ENCODE measurements at regions not wholly inside any gene's neighbourhood (a gene's known extent, or its start where the extent isn't known, plus 50 kb on each side); places are given as distances from the start of the nearest gene placed in this dataset.

DNA sequence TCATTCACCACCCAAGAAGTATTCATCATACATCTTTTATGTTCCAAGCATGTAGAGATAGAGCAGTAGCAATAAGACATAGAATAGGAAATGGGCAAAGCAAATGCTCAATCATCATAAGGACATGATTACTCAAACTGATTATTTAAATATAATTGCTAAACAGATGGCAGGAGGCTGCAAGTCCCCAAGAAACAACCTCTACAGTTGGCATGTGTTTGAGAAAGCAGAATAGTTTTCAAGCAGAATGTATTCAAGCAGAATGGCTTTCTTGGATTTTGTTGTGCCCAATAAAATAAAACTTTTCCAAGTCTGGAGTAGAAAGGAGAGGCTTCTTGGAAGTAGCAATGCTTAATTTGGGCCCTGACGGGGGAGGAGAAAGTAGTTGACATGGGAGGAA lies 86.5 kb upstream of the SYN3 start:
- H3K36me3 ChIP-seq (ENCODE audit: control insufficient read depth in 1 of 2, insufficient read depth in 2 of 2, low read length in 2 of 2): no peaks in the 10 kb centered on the region
- no peaks in the 10 kb centered on the region for H3K79me2 ChIP-seq (ENCODE audit: insufficient read depth, low read length)
- RAD21 ChIA-PET (ENCODE audit: low non-redundant PET in 1 of 2, low total read pairs in 2 of 2, uncharacterized antibody in 2 of 2, unreplicated experiment in 2 of 2): no interaction called here
- H3K4me1 ChIP-seq (ENCODE audit: control insufficient read depth in 1 of 2, insufficient read depth in 2 of 2, low read length in 2 of 2): no peaks in the 10 kb centered on the region
- no peak overlapping the region for H3K9ac ChIP-seq (ENCODE audit: low read length)
- no peak overlapping the region for H2AFZ ChIP-seq (ENCODE audit: low read depth, low read length, poor library complexity, severe bottlenecking)
- no peak for DNase-seq (ENCODE audit: low read depth, low spot score)
- ATAC-seq: no peak
- no peak overlapping the region for H3K27ac ChIP-seq (ENCODE audit: low read depth, low read length)
- intact Hi-C loops (cut with micrococcal nuclease): no loop called here
- POLR2A ChIA-PET: no interaction called here
- no peaks in the 10 kb centered on the region for H4K20me1 ChIP-seq (ENCODE audit: insufficient read depth)
- H3K9me3 ChIP-seq (ENCODE audit: control insufficient read depth in 1 of 2, insufficient read depth in 1 of 2, low read depth in 1 of 2, low read length in 2 of 2): peaks cover 0 to 14% of the 10 kb centered on the region in 2 experiments; a peak in 1 of 4 replicates
- no peaks in the 10 kb centered on the region for H3K27me3 ChIP-seq (ENCODE audit: insufficient read depth, low read length)
- BruUV-seq (replicated peaks): no TSS peak
- H3K4me2 ChIP-seq (ENCODE audit: low read length): no peak overlapping the region
- CTCF ChIA-PET: no interaction called here
- TF ChIP-seq SRF (IDR thresholded peaks at IDR 0.05; ENCODE audit: low read depth): no peak
- no peak for TF ChIP-seq ZFX (IDR thresholded peaks at IDR 0.05)
- no peak for TF ChIP-seq CEBPB (IDR thresholded peaks at IDR 0.05; ENCODE audit: low read depth)
- no peak for TF ChIP-seq CBX3 (IDR thresholded peaks at IDR 0.05; ENCODE audit: low read depth)
- TF ChIP-seq JUND (IDR thresholded peaks at IDR 0.05): no peak
- no peak for TF ChIP-seq YY1 (IDR thresholded peaks at IDR 0.05; ENCODE audit: extremely low read depth, insufficient replicate concordance, low read depth, low read length)
- TF ChIP-seq POLR2AphosphoS5 (IDR thresholded peaks at IDR 0.05; ENCODE audit: low read depth, low read length): no peak
- no peak for TF ChIP-seq FOSL1 (IDR thresholded peaks at IDR 0.05; ENCODE audit: low read depth)
- TF ChIP-seq ELF1 (IDR thresholded peaks at IDR 0.05; ENCODE audit: borderline replicate concordance, low read depth): no peak
- no peak for TF ChIP-seq TCF7L2 (IDR thresholded peaks at IDR 0.05; ENCODE audit: borderline replicate concordance, extremely low read depth, insufficient read depth, insufficient read length)
- H3K9me2 ChIP-seq (ENCODE audit: insufficient read depth): no peaks in the 10 kb centered on the region
- no peak overlapping the region for H3K4me3 ChIP-seq (replicated peaks in 1 of 2; ENCODE audit: low read depth in 1 of 2, low read length in 2 of 2)

DNA sequence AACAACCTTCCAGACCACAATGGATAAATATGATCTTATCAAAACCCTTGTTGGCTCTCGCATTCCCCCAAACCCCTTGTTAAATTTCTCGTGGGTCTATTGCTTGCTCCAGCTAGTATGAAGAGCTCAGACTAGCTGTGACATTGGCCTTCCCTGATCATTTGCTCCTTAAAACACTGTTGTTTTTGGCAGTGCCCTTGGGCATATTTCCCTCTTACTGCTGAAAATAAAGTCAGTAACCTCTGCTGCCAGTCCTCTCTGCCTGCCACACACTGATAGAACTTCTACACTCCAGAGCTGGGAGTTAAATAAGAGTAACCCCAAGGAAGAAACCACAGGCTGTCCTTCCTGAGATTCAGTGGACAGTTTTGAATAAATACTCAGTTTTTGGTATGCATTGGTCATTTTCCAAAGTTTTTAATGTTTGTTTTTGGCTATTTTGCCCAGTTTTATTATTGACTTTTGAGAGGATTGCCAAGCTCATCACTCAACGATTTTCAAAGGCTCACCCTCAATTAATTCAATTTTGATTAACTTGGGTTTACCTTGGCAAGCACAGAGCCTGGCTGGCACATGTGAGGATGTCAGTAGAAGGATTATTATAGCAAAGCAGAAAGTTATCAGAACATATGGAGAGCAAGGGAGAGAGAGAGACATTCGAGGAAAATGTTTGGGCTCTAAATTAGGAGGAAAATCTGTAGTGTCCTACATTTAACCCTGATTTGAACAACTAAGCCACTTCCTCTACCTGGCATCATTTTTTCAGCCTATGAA lies 84.3 kb upstream of the SYN3 start:
- H3K27me3 ChIP-seq (ENCODE audit: insufficient read depth, low read length): no peaks in the 10 kb centered on the region
- H2AFZ ChIP-seq (ENCODE audit: low read depth, low read length, poor library complexity, severe bottlenecking): no peak overlapping the region
- no peak for DNase-seq (ENCODE audit: low read depth, low spot score)
- no TSS peak for BruUV-seq (replicated peaks)
- H3K4me1 ChIP-seq (ENCODE audit: control insufficient read depth in 1 of 2, insufficient read depth in 2 of 2, low read length in 2 of 2): no peaks in the 10 kb centered on the region
- no peaks in the 10 kb centered on the region for H4K20me1 ChIP-seq (ENCODE audit: insufficient read depth)
- CTCF ChIA-PET: no interaction called here
- no peaks in the 10 kb centered on the region for H3K79me2 ChIP-seq (ENCODE audit: insufficient read depth, low read length)
- POLR2A ChIA-PET: no interaction called here
- no peak overlapping the region for H3K4me2 ChIP-seq (ENCODE audit: low read length)
- RAD21 ChIA-PET (ENCODE audit: low non-redundant PET in 1 of 2, low total read pairs in 2 of 2, uncharacterized antibody in 2 of 2, unreplicated experiment in 2 of 2): no interaction called here
- H3K27ac ChIP-seq (ENCODE audit: low read depth, low read length): no peak overlapping the region
- no peak overlapping the region for H3K4me3 ChIP-seq (replicated peaks in 1 of 2; ENCODE audit: low read depth in 1 of 2, low read length in 2 of 2)
- H3K9me2 ChIP-seq (ENCODE audit: insufficient read depth): no peaks in the 10 kb centered on the region
- ATAC-seq: no peak
- peaks cover 0 to 9% of the 10 kb centered on the region in 2 experiments; a peak in 1 of 4 replicates for H3K9me3 ChIP-seq (ENCODE audit: control insufficient read depth in 1 of 2, insufficient read depth in 1 of 2, low read depth in 1 of 2, low read length in 2 of 2)
- no peak overlapping the region for H3K9ac ChIP-seq (ENCODE audit: low read length)
- H3K36me3 ChIP-seq (ENCODE audit: control insufficient read depth in 1 of 2, insufficient read depth in 2 of 2, low read length in 2 of 2): no peaks in the 10 kb centered on the region
- intact Hi-C loops (cut with micrococcal nuclease): no loop called here
- TF ChIP-seq, protein P1, sequence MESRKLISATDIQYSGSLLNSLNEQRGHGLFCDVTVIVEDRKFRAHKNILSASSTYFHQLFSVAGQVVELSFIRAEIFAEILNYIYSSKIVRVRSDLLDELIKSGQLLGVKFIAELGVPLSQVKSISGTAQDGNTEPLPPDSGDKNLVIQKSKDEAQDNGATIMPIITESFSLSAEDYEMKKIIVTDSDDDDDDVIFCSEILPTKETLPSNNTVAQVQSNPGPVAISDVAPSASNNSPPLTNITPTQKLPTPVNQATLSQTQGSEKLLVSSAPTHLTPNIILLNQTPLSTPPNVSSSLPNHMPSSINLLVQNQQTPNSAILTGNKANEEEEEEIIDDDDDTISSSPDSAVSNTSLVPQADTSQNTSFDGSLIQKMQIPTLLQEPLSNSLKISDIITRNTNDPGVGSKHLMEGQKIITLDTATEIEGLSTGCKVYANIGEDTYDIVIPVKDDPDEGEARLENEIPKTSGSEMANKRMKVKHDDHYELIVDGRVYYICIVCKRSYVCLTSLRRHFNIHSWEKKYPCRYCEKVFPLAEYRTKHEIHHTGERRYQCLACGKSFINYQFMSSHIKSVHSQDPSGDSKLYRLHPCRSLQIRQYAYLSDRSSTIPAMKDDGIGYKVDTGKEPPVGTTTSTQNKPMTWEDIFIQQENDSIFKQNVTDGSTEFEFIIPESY (IDR thresholded peaks at IDR 0.05; ENCODE audit: extremely low read depth, insufficient replicate concordance, low read length): no peak
- no peak for TF ChIP-seq RAD21 (IDR thresholded peaks at IDR 0.05; ENCODE audit: low read depth)
- TF ChIP-seq CBX3 (IDR thresholded peaks at IDR 0.05; ENCODE audit: low read depth): no peak
- no peak for TF ChIP-seq EZH2phosphoT487 (IDR thresholded peaks at IDR 0.05; ENCODE audit: borderline replicate concordance)
- no peak for TF ChIP-seq YY1 (IDR thresholded peaks at IDR 0.05; ENCODE audit: extremely low read depth, insufficient replicate concordance, low read depth, low read length)
- TF ChIP-seq, protein P2, sequence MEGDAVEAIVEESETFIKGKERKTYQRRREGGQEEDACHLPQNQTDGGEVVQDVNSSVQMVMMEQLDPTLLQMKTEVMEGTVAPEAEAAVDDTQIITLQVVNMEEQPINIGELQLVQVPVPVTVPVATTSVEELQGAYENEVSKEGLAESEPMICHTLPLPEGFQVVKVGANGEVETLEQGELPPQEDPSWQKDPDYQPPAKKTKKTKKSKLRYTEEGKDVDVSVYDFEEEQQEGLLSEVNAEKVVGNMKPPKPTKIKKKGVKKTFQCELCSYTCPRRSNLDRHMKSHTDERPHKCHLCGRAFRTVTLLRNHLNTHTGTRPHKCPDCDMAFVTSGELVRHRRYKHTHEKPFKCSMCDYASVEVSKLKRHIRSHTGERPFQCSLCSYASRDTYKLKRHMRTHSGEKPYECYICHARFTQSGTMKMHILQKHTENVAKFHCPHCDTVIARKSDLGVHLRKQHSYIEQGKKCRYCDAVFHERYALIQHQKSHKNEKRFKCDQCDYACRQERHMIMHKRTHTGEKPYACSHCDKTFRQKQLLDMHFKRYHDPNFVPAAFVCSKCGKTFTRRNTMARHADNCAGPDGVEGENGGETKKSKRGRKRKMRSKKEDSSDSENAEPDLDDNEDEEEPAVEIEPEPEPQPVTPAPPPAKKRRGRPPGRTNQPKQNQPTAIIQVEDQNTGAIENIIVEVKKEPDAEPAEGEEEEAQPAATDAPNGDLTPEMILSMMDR (IDR thresholded peaks at IDR 0.05 in 2 of 3, conservative IDR thresholded peaks at IDR 0.05 in 1 of 3; ENCODE audit: borderline replicate concordance in 1 of 3, insufficient read depth in 1 of 3, low read depth in 2 of 3, low read length in 2 of 3): no peak
